WI38 (cell line): ENCODE measurements at regions not wholly inside any gene's neighbourhood (a gene's known extent, or its start where the extent isn't known, plus 50 kb on each side); places are given as distances from the start of the nearest gene placed in this dataset.

Experiments used
- H3K4me3 ChIP-seq: 2 replicates; pipeline ENCODE4 v1.5.1; 2011; ENCODE audit warnings: low read depth, mild to moderate bottlenecking, control low read depth, low read length
- TF ChIP-seq, protein P1 (sequence below): IDR thresholded peaks from 2 replicates; pipeline ENCODE4 v1.5.1; 2012; ENCODE audit warnings: low read depth, mild to moderate bottlenecking, control low read depth, low read length

- H3K4me3 ChIP-seq: no peak overlapping the region
- TF ChIP-seq, protein P1, sequence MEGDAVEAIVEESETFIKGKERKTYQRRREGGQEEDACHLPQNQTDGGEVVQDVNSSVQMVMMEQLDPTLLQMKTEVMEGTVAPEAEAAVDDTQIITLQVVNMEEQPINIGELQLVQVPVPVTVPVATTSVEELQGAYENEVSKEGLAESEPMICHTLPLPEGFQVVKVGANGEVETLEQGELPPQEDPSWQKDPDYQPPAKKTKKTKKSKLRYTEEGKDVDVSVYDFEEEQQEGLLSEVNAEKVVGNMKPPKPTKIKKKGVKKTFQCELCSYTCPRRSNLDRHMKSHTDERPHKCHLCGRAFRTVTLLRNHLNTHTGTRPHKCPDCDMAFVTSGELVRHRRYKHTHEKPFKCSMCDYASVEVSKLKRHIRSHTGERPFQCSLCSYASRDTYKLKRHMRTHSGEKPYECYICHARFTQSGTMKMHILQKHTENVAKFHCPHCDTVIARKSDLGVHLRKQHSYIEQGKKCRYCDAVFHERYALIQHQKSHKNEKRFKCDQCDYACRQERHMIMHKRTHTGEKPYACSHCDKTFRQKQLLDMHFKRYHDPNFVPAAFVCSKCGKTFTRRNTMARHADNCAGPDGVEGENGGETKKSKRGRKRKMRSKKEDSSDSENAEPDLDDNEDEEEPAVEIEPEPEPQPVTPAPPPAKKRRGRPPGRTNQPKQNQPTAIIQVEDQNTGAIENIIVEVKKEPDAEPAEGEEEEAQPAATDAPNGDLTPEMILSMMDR: no peak
Observed at GRCh38 chr5:103918668-103919367, 356.2 kb upstream of the NUDT12 start.

DNA sequence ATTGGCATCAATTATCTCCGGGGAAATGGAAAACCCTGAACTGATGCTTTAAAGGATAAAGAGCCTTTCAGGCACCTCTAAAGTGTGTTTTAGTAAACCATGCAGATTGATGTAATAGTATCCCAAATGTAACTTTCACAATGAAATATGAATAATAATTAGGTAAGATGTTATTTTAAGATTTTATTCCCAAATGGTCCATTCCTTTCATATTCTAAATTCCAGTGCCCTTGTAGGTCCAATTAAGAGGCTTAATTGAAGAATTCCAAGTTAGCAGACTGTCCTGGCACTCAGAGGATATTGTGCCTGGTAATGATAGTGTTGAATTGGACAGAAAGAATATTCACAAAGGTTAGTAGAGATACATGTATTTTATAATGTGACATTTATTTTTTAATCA, 352.5 kb upstream of the NUDT12 start:
- H3K4me3 ChIP-seq: no peak overlapping the region
- TF ChIP-seq, protein P1: no peak

GRCh38 chr5:103910786-103911185, 348.2 kb upstream of the NUDT12 start:
- no peak overlapping the region for H3K4me3 ChIP-seq
- TF ChIP-seq, protein P1: no peak

- H3K4me3 ChIP-seq: no peak overlapping the region
- TF ChIP-seq, protein P1: no peak
Observed at GRCh38 chr5:103910011-103910410, 347.4 kb upstream of the NUDT12 start.

DNA sequence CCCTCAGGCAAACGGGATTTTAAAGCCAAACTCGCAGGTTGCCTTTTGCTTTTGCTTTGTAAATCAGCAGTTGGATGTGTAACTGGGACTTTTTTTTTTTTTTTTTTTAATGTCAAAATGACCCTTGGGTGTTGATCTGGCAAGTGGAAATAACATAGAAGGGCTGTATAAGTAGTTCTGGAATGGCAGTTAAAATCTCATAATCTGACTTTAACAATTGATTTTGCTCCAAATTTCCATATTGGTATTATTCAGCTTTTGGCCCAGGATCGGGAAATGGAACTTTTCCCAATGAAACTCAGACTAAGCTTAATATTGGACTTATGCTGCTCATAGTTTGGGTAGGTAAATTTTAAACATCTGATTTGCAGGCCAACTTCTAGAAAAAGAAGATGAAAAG, 346.8 kb upstream of the NUDT12 start:
- TF ChIP-seq, protein P1: no peak
- H3K4me3 ChIP-seq: no peak overlapping the region

- TF ChIP-seq, protein P1: no peak
Observed at GRCh38 chr5:103908336-103909080, 345.9 kb upstream of the NUDT12 start.

DNA sequence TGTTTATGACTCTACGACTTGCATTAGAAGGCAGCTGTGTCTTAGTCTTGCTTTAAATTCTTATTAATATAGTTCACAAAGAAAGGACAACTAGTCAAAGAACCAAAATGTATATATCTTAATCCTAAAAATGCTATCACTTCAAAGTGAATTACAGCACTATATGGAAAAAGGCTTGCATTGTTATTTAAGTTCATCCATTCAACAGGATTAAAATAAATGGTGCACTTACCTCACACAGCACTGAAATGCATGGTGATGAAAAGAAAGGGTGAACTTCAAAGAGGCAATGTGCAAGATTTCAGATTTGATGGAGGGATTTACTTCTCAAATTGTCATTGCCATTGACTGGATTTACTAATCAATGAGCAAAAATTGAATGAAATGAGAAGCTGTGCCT, 344.4 kb upstream of the NUDT12 start:
- H3K4me3 ChIP-seq: no peak overlapping the region
- TF ChIP-seq, protein P1: no peak

More at GRCh38 chr5:103908336-103909080, 345.9 kb upstream of the NUDT12 start:
- H3K4me3 ChIP-seq: no peak overlapping the region
